OCI-LY7 (cell line): ENCODE measurements at regions not wholly inside any gene's neighbourhood (a gene's known extent, or its start where the extent isn't known, plus 50 kb on each side); places are given as distances from the start of the nearest gene placed in this dataset.

Experiments
- EZH2phosphoT487 ChIP-seq: fragments of 200-600 bp; sonication (generic); IDR thresholded peaks from 2 replicates; pipeline ENCODE4 v1.6.1; 2018; ENCODE audit warnings: low read depth, borderline replicate concordance, mild to moderate bottlenecking, mixed run types, antibody characterized with exemption, low read length, moderate library complexity, mixed read lengths
- TF ChIP-seq, protein P1 (sequence below): fragments of 200-600 bp; sonication (generic); conservative IDR thresholded peaks from 2 replicates; pipeline ENCODE4 v1.5.1; 2014; ENCODE audit warnings: mild to moderate bottlenecking, antibody characterized with exemption, low read length, moderate library complexity, mixed read lengths

DNA sequence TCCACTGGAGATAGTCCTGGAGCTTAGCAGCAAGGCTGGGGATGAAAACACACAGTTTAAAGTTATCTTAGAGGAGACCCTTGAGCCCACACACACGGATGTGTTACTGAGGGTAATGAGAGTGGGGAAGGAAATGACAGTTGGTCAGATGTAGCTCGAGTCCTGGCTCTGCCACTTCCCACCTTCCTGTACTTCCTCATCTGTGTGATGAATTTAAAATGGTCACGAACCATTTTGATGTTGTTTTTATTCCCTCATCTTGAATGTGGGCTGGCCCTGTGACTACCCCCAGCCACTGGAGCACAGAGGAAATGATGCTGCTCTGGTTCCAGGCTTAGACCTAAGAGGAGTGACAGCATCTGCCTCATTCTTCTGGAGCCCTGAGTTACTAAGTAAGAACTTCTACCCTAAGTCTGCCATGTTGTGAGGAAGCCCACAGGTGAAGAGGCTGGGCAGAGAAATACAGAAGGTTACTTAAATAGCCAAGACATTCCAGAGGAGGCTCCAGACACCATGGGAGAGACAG, 141.2 kb downstream of the NRN1 start:
- TF ChIP-seq, protein P1, sequence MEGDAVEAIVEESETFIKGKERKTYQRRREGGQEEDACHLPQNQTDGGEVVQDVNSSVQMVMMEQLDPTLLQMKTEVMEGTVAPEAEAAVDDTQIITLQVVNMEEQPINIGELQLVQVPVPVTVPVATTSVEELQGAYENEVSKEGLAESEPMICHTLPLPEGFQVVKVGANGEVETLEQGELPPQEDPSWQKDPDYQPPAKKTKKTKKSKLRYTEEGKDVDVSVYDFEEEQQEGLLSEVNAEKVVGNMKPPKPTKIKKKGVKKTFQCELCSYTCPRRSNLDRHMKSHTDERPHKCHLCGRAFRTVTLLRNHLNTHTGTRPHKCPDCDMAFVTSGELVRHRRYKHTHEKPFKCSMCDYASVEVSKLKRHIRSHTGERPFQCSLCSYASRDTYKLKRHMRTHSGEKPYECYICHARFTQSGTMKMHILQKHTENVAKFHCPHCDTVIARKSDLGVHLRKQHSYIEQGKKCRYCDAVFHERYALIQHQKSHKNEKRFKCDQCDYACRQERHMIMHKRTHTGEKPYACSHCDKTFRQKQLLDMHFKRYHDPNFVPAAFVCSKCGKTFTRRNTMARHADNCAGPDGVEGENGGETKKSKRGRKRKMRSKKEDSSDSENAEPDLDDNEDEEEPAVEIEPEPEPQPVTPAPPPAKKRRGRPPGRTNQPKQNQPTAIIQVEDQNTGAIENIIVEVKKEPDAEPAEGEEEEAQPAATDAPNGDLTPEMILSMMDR = no peak
- TF ChIP-seq EZH2phosphoT487 = no peak
